HG03025 (cell line): ENCODE measurements at regions not wholly inside any gene's neighbourhood (a gene's known extent, or its start where the extent isn't known, plus 50 kb on each side); places are given as distances from the start of the nearest gene placed in this dataset.

ENCODE experiments used
- ATAC-seq: cut with Tn5 transposase; IDR thresholded peaks from one replicate; pipeline ENCODE4 v1.9.1; 2021; ENCODE audit warnings: mild to moderate bottlenecking, moderate library complexity; ENCODE audit not compliant: unreplicated experiment, low FRiP score

GRCh38 chr7:113717739-113718138 is 201.1 kb downstream of the PPP1R3A start:
- no peak for ATAC-seq

- no peak for ATAC-seq
Measured at GRCh38 chr7:113715981-113716856, 202.6 kb downstream of the PPP1R3A start.

- ATAC-seq, result no peak
Measured at GRCh38 chr7:113715262-113715661, 203.5 kb downstream of the PPP1R3A start.

GRCh38 chr7:113710310-113711096 is 208.3 kb downstream of the PPP1R3A start:
- peak; percentile 99 for ATAC-seq

- no peak for ATAC-seq
Measured at GRCh38 chr7:113705439-113705838, 213.4 kb downstream of the PPP1R3A start.

GRCh38 chr7:113698556-113699220 is 220.1 kb downstream of the PPP1R3A start:
- ATAC-seq, result no peak

- ATAC-seq, result no peak
Measured at GRCh38 chr7:113694149-113694548, 224.7 kb downstream of the PPP1R3A start.

- no peak for ATAC-seq
Measured at GRCh38 chr7:113684165-113684564, 234.6 kb downstream of the PPP1R3A start.

GRCh38 chr7:113677811-113678210 is 241.0 kb downstream of the PPP1R3A start:
- ATAC-seq, result no peak

- ATAC-seq, result no peak
Measured at GRCh38 chr7:113664867-113665266, 253.9 kb downstream of the PPP1R3A start.

GRCh38 chr7:113659416-113659815 is 259.4 kb downstream of the PPP1R3A start:
- no peak for ATAC-seq

GRCh38 chr7:113657603-113658002 is 261.2 kb downstream of the PPP1R3A start:
- ATAC-seq, result peak; percentile 66

GRCh38 chr7:113652501-113652900 is 266.3 kb downstream of the PPP1R3A start:
- ATAC-seq, result no peak

GRCh38 chr7:113649556-113649955 is 269.3 kb downstream of the PPP1R3A start:
- ATAC-seq, result no peak

GRCh38 chr7:113639221-113639620 is 279.6 kb downstream of the PPP1R3A start:
- no peak for ATAC-seq

- no peak for ATAC-seq
Measured at GRCh38 chr7:113636727-113637421, 281.9 kb downstream of the PPP1R3A start.

- no peak for ATAC-seq
Measured at GRCh38 chr7:113635492-113635891, 283.3 kb downstream of the PPP1R3A start.

GRCh38 chr7:113633073-113633472 is 285.7 kb downstream of the PPP1R3A start:
- ATAC-seq, result no peak

GRCh38 chr7:113628948-113629847 is 289.6 kb downstream of the PPP1R3A start:
- ATAC-seq, result no peak
